ENCODE measurements at regions not wholly inside any gene's neighbourhood (a gene's known extent, or its start where the extent isn't known, plus 50 kb on each side); places are given as distances from the start of the nearest gene placed in this dataset.

DNA sequence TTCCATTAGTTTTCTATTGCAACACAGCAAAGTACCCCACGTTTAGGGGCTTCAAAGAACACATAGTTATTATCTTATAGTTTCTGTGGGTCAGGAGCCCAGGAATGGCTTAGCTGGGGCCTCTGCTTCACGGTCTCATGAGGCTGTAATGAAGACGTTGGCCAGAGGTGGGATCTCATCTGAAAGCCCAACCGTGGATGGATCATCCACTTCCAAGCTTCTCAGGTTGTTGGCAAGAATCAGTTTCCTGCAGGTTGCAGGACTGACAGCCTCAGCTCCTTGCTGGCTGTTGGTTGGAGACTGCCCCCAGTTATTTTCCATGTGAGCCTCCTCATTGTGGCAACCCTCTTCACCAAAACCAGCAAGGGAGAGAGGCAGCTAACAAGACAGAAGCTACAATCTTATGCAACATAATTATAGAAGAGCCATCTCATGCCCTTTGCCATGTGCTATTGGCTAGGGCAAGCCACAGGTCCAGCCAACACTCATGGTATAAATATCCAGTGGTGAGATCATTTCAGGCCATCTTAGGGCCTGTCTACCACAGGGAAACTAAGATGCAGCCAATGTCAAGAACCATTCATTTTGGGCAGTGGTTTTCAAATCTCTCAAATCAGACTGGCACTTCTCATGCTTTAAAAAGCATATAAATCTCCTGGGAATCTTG, 452.4 kb downstream of the MED13L start:
- H3K4me3 ChIP-seq (ENCODE audit: low read depth, low read length) = no peak overlapping the region
- TF ChIP-seq, protein P1, sequence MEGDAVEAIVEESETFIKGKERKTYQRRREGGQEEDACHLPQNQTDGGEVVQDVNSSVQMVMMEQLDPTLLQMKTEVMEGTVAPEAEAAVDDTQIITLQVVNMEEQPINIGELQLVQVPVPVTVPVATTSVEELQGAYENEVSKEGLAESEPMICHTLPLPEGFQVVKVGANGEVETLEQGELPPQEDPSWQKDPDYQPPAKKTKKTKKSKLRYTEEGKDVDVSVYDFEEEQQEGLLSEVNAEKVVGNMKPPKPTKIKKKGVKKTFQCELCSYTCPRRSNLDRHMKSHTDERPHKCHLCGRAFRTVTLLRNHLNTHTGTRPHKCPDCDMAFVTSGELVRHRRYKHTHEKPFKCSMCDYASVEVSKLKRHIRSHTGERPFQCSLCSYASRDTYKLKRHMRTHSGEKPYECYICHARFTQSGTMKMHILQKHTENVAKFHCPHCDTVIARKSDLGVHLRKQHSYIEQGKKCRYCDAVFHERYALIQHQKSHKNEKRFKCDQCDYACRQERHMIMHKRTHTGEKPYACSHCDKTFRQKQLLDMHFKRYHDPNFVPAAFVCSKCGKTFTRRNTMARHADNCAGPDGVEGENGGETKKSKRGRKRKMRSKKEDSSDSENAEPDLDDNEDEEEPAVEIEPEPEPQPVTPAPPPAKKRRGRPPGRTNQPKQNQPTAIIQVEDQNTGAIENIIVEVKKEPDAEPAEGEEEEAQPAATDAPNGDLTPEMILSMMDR (IDR thresholded peaks at IDR 0.05; ENCODE audit: low read depth, low read length) = no peak
- in situ Hi-C loops (cut with HindIII; ENCODE audit: low sequenced_read_pairs) = no loop called here
- no peak for DNase-seq (ENCODE audit: low read depth, low spot score)

DNA sequence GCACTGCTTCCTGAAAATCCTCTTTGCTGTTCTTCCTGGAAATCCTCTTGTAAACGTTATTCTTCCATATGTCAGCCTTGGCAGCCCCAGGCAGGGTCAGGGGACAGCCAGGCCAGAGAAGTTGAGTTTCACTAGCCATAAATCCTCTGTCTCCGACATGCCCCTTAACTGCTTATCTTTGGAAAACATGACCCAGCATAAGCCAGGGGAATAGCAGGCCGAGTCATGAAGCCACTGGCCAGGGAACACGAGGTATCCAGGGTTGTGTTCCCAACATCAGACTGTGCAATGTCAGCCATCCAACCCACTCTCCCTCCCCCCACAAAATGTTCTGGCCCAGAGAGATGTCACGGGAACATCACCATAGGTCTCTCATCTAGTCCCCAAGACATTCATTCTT, 453.9 kb downstream of the MED13L start:
- no peak for DNase-seq (ENCODE audit: low read depth, low spot score)
- TF ChIP-seq, protein P1 (IDR thresholded peaks at IDR 0.05; ENCODE audit: low read depth, low read length) = no peak
- H3K4me3 ChIP-seq (ENCODE audit: low read depth, low read length) = no peak overlapping the region
- in situ Hi-C loops (cut with HindIII; ENCODE audit: low sequenced_read_pairs) = no loop called here

DNA sequence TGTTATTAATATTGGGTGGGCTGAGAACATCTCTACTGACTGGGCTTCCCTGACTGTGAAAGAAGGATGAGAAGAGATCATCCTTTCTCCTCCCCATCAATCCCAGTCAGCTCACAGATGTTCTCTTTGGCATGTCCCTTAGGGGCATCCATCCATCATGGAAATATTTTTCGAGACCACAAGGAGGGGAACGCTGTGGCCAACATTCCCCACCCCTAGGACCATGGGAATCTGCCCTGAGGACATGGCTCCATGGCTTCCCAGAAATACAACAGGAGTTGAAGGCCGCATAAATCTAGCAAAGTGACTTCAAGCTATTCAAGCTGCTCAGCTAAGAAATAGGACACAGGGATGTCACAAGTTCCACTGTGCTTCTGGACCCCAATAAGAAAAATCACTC, 456.8 kb downstream of the MED13L start:
- no peak overlapping the region for H3K4me3 ChIP-seq (ENCODE audit: low read depth, low read length)
- in situ Hi-C loops (cut with HindIII; ENCODE audit: low sequenced_read_pairs) = no loop called here
- TF ChIP-seq, protein P1 (IDR thresholded peaks at IDR 0.05; ENCODE audit: low read depth, low read length) = no peak
- no peak for DNase-seq (ENCODE audit: low read depth, low spot score)

DNA sequence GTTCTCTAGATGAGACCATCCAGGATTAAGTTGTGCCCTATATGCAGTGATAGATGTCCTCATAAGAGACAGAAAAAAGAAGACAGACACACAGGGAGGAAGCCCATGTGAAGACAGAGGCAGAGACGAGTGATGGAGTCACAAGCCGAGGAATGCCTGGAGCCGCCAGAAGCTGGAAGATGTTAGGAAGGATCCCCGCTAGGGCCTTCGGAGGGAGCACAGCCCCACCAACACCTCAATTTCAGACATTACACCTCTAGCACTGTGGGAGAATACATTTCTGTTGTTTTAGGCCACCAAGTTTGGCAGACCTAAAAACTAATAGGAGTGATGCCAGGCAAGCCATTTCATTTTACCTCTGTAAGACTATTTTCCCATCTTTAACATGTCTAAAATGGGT, 458.5 kb downstream of the MED13L start:
- no peak overlapping the region for H3K4me3 ChIP-seq (ENCODE audit: low read depth, low read length)
- TF ChIP-seq, protein P1 (IDR thresholded peaks at IDR 0.05; ENCODE audit: low read depth, low read length) = no peak
- DNase-seq (ENCODE audit: low read depth, low spot score) = no peak
- in situ Hi-C loops (cut with HindIII; ENCODE audit: low sequenced_read_pairs) = no loop called here

DNA sequence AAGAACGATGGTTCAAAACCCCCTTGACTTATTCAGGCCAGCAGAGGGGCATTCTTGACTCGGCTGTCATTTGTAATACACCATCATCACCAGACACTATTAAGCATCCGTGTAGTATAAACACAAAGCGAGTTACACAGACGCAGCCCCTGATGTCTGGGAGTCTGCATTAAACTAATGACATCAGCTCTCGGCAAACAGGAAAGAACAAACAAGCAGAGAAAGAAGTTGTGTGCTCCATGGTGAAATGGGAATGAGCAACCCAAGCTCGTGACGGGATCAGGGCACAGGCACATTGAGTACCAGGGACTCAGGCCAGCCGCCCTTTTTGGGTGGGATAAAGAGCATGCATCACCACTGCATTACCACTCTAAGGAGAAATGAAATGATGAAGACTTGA, 460.1 kb downstream of the MED13L start:
- H3K4me3 ChIP-seq (ENCODE audit: low read depth, low read length) = no peak overlapping the region
- in situ Hi-C loops (cut with HindIII; ENCODE audit: low sequenced_read_pairs) = no loop called here
- DNase-seq (ENCODE audit: low read depth, low spot score) = no peak
- TF ChIP-seq, protein P1 (IDR thresholded peaks at IDR 0.05; ENCODE audit: low read depth, low read length) = no peak

DNA sequence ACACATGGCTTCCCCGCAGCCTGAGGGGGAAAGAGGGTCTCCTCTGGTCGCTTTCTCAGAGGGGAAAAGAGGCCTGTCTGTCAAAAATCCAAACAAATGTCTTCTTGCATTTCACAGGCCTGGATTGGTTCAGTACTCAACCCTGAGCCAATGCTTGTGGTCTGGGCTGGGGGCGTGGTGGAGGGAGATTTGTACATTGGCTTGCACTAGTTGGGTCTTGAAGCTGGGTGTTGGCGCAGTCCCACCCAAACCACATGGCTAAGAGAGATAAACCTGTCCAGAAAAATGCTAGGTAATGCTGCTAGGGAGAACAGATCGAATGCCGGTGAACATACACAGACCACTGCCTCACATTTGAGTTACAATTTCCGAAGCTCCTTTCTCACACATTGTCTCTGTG, 461.6 kb downstream of the MED13L start:
- DNase-seq (ENCODE audit: low read depth, low spot score) = no peak
- H3K4me3 ChIP-seq (ENCODE audit: low read depth, low read length) = no peak overlapping the region
- TF ChIP-seq, protein P1 (IDR thresholded peaks at IDR 0.05; ENCODE audit: low read depth, low read length) = no peak
- in situ Hi-C loops (cut with HindIII; ENCODE audit: low sequenced_read_pairs) = no loop called here

Measured in astrocyte of the spinal cord (primary cell).